GM21786 (cell line): ENCODE measurements at regions not wholly inside any gene's neighbourhood (a gene's known extent, or its start where the extent isn't known, plus 50 kb on each side); places are given as distances from the start of the nearest gene placed in this dataset.
"Not testable (repeated sequence)": the region's sequence is repeated elsewhere in the genome, so short reads cannot be mapped to it uniquely, and the experiment has no call there.

Source experiments
- ATAC-seq: cut with Tn5 transposase; IDR thresholded peaks from one replicate; pipeline ENCODE4 v1.9.1; 2021; ENCODE audit not compliant: unreplicated experiment

DNA sequence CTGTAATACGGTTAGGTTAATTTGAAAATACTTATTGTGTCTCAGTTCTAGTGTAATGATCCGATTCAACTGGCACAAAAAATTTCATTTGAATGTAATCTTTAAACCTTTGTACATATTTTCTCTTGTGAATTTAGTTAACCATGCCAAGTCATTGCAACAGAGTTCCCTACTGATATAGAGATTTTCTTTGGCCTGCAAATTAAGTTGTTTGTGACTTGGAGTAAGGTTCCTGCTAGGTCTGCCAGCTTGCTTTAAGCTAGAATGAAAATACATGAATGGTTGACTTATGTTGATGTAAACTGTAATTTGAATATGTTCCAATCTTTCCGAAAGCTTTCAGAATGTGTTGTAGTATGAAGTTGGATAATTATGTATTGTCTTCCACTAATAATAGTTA lies 1004.1 kb upstream of the EDIL3 start:
- no peak for ATAC-seq

DNA sequence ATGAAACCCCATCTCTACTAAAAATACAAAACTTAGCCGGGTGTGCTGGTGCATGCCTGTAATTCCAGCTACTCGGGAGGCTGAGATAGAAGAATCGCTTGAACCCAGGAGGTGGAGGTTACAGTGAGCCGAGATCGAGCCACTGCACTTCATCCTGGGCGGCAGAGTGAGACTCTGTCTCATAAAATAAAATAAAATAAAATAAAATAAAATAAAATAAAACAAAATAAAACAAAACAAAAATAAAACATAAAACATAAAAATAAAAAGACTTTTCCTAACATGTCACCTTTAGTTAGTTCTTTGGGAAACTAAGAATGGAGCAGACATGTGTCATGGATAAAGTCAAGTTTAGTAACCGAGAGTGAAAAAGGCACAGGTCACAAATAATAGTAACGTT lies 1007.6 kb upstream of the EDIL3 start:
- not testable (repeated sequence) for ATAC-seq

DNA sequence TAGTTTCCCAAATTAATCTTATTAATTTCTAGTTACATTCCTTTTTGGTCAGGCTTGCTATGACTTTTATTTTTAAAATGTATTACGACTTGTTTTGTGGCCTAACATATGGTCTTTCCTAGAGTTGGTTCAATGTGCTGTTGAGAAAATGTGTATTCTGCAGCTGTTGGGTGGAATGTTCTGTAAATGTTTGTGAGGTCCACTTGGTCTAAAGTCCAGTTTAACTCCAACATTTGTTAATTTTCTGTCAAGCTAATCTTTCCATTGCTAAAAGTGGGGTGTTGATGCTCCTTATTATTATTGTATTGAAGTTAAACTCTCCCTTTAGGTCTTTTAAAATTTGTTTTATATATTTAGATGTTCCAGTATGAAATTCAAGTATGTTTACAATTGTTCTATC lies 1010.8 kb upstream of the EDIL3 start:
- ATAC-seq = no peak

DNA sequence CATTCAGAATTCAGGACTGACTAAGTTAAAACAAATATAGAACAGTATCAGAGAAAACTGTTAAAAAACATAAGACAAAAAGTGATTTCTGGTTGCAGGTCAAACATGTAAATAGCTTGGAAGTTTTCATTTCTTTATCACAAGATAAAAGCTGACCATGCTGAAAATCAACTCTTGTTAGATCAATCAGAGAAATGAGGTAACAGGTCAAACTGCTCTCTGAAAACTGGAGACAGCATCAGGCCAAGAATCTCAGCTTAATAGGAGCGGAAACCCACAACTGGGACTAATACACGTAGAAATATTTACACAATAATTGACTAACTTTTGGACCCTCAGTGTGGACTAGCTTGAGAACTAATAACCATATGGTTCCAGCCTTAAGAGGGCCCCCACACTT lies 1012.8 kb upstream of the EDIL3 start:
- no peak for ATAC-seq

DNA sequence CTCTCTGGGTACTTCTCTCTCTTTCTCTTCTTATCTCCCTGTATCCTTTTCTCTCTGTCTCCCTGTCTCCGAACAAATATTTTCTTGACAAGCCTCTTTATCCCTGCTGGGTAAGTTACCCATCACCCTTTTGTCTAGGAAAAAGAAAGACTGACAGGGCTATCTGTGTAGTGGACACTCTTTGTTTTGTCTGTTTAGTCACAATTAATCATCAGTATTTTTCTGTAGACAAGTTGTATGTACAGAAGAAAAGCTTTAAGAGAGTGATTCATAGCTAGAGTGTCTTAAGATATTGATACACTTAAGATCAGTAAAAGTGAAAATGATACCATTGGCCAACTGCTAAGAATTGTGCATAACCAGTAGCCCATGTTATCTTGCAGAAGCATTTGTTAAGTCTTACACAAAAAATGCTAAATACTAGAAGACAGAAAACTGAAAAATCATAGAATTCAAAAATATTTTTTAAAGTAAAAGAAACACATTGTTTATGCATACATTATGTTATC lies 1043.8 kb upstream of the EDIL3 start:
- ATAC-seq = peak; percentile 50

DNA sequence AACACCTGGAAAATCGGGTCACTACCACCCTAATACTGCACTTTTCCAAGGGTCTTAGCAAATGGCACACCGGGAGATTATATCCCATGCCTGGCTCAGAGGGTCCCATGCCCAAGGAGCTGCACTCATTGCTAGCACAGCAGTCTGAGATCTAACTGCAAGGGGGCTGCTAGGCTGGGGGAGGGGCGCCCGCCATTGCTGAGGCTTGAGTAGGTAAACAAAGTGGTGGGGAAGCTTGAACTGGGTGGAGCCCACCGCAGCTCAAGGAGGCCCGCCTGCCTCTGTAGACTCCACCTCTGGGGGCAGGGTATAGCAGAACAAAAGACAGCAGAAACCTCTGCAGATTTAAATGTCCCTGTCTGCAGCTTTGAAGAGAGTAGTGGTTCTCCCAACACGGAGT lies 1047.0 kb upstream of the EDIL3 start:
- ATAC-seq = not testable (repeated sequence)

DNA sequence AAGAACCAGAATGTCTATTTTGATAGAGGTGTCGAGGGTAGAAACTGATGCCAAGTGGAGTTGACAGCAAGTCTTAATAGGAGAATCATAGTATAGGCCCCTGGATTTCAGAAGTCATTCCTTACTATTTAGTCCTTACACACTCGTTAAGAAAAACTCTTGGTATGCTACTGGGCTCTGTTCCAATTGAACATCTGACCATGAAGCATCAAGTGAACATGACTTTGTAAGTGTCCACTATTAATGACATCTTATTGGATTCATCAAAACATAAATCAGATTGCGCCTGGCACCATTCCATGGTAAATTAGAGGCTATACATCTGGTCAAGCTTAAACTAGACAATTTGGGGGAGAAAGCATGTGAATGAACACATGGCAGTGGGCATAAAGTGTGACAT lies 1056.5 kb upstream of the EDIL3 start:
- no peak for ATAC-seq

DNA sequence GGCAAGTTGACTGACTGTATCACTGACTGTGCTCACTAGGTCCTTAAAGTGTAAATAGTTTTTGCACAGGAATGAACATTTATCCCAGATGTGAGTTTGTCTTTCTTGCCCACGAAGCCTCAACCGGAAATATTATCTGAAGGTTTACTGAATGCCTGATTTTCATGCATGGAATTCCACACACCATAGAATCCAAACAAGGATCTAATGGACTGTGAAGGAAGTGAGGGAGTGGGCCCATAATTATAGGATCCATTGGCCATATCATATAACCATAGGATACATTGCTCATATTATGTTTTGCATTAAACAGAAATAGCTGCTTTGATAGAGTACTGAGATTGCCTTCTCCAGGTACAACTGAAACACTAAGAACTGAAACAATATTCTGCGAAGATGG lies 1057.2 kb upstream of the EDIL3 start:
- no peak for ATAC-seq

DNA sequence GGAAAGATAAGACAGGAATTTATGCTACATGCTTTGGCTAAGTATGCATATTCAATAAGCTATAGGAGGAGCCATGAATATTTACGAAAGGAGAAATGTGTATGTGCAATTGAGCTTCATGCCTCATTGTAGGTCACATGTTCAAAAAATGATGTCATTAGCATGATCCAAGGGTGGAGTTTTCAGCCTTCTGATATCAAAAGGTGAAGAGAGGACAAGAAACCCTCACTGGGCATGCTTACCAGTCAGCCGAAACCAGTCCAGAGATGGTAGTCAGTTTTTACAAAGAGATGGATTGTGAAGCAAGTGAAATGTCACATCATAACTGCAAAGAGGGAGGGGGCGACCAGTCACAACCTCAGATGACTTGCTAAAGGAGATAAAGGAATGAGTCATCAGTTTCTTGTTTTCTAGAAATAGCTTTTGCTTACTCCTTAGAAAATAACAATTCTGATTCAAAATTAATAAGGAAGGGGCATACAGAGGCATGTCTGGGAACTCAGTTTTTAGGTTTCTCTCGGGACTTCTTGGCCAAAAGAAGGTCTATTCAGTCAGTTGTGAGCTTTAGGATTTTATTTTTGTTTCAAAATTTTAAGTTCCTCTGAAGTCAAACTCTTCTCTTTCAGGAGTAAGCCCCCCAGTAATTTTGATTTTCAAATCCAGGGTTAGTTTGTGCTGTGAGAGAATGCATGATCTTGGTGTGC lies 1067.8 kb upstream of the EDIL3 start:
- peak; percentile 68 for ATAC-seq

DNA sequence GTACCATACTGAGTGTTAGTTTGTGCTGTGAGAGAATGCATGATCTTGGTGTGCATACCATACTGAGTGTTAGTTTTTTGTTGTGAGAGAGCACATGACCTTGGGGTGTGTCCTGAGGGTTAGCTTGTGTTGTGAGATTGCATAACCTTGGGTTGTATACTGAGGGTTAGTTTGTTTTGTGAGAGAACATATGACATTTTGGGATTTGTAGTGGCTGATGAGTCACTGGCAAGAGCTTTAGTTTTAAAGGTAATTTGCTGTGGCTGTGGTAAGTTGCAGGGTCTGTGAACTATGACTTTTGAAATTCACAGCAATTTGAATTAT lies 1068.3 kb upstream of the EDIL3 start:
- ATAC-seq = peak; percentile 47

DNA sequence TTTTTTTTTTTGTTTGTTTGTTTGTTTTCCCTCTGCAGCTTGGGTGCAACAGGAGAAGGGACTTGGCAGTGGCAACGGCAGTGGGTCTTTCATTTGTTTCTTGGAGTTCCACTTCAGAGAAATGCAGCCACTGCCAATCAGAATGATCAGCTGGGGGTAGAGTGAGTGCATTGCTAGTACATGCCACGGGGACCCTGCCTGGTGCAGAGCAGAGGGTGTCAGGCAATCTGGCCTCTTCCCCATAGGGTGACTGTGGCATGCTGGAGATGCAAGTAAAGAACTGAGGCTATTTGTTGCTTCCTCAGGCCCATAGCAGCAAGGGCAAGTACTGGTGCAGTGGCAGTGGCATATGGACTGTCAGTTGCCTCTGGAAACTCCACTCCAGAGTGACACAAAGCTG lies 1073.6 kb upstream of the EDIL3 start:
- ATAC-seq = no peak

DNA sequence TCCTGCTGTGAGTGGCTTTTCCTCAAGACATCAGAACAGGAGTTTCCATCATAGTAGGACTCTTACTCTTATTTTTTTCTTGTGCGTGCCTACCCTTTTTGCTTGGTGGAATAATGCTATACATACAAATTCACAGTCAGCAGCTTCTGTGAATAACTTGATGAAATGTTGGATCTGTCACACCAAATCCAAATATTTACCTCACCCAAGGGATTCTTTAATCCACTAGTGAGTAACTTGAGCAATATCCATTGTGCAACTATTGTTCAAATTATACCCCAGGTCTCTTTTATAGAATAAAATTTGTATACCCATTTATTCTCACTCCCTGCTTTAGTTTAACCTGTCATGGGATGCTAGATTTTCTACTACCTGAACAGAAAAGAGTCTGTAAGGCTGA lies 1078.3 kb upstream of the EDIL3 start:
- no peak for ATAC-seq

DNA sequence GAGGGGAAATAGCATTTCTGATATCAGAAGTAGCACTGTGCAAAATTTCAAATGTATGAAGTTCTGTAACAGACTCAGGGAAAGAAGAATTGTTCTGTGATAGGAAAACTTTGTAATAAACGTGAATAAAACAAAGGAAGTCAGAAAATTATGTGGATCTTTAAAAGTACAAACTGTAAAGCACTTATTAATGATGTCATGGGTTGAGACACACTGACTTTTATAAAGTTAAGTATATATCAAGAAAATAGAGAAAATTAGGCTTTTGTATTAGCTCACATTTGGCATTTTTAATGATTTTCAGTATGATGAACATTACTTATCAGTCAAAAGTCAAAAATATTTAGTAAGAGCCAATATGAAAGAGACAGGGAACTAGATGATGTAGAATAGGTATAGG lies 1081.7 kb upstream of the EDIL3 start:
- no peak for ATAC-seq

DNA sequence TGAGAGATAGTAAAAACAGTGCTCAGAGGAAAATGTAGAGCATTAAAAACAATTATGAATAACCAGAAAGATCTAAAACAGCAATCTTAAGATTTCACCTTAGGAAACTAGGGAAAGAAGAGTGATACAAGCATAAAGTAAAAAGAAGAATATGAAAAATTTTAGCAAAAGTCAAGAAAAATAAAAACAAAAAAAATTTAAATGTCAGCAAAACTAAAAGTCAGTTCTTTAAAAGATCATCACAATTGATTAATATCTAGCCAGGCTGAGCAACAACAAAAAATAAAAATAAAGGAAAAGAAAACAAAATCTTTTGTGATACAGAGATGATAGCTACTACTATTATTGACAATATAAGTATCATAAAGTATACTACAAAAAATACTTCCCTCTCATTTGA lies 1088.1 kb upstream of the EDIL3 start:
- no peak for ATAC-seq

DNA sequence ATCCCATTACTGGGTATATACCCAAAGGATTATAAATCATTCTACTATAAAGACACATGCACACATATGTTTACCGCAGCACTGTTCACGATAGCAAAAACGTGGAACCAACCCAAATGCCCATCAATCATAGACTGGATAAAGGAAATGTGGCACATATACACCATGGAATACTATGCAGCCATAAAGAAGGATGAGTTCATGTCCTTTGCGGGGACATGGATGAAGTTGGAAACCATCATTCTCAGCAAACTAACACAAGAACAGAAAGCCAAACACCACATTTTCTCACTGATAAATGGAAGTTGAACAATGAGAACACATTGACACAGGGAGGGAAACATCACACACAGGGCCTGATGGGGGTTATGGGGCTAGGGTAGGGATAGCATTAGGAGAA lies 1090.5 kb upstream of the EDIL3 start:
- ATAC-seq = not testable (repeated sequence)

DNA sequence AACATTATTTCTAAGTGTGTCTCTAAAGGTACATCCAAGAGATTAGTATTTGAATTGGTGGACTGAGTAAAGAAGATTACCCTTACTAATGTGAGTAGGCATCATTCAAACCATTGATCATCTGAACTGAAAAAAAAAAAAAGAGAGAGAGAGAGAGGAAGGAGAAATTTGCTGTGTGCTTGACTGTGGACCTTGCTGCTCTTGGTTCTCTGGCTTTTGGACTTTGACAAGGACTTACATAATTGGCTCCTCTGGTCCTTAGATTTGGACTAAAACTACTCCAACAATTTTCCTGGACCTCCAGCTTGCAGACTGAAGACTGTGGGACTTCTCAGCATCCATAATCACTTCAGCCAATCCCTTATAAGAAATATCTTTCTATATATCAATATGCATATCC lies 1091.9 kb upstream of the EDIL3 start:
- no peak for ATAC-seq

DNA sequence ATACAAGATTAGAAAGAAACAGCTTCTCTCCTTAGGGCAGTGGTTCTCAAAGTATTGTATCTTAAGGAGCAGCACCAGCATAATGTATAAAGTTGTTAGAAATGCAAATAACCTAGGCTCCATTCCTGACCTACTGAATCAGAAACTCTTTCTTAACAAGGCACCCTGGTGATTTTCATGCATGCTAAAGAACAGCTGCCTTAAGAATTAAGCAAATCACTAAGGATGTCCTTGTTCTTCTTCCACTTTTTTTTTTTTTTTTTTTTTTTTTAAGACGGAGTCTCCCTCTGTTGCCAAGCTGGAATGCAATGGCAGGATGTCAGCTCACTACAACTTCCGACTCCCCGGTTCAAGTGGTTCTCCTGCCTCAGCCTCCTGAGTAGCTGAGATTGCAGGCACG lies 1095.2 kb upstream of the EDIL3 start:
- no peak for ATAC-seq

DNA sequence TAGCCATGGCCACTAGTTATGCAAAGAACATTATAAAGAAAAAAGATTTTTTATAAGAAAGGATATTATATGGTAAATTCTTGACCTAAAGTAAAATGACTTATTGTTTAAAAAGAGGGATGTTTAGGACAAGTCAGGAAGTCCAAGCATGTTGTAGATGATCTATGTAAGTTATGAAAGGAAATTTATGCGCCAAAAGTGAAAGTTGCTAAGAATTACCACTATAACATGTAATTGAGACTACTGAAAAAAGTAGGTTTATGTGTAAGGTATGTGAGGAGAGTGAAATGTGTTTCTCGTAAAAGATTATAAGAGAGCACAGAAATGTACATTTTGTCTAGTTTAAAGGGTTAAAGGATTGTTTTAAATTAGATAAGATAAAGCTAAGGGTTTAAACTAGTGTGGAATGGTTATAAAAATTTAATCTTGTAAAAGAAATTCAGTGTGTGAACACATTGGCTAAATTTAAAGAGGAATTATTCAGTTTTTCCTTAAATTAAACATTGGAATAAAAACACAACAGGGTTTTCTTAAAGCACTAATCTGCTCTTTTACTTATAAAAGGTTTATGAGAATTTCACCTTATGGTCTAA lies 1100.4 kb upstream of the EDIL3 start:
- no peak for ATAC-seq

DNA sequence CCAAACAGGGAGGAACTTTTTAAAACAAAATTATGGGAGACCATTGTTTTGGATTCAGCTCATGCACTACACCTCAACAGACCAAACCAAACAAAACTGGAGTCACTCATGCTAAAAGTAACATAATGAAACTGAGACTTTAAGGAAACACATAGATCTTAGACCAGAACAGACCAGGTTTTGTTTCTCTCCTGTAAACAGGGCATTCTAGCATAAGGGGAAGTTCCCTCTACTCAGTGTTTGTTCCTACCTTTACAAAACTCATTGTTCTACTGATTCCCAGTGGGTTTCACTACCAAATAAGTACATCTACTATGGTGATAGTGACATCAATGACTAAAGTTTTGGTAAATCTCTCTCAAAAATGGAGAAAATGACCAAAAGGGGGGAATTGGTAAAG lies 1103.6 kb upstream of the EDIL3 start:
- ATAC-seq = peak; percentile 76

DNA sequence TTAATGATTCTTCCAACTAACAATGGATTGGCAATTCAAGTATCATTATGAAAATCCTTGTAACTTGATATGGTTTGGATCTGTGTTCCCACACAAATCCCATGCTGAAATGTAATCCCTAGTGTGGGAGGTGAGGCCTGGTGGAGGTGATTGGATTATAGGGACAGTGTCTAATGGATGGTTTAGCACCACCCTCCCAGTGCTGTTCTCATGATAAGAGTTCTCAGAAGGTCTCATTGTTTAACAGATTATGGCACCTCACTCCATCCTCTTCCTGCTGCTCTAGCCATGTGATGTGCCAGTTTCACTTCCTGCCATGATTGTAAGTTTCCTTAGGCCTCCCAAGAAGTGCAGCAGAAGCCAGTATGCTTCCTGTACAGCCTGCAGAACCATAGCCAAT lies 1116.2 kb upstream of the EDIL3 start:
- no peak for ATAC-seq

DNA sequence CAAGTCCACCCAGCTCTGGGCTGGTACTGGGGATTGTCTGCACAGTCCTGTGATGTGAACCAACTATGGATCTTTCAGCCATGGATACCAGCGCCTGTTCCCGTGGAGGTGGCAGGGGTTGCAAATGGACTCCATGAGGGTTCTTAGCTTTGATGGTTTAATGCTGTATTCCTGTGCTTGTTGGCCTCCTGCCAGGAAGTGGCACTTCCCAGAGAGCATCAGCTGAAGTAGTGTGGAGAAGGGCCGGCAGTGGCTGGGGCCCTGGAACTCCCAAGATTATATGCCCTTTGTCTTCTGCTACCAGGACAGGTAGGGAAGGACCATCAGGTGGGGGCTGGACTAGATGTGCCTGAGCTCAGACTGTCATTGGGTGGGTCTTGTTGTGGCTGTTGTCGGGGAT lies 1104.8 kb upstream of the COX7C start:
- no peak for ATAC-seq

DNA sequence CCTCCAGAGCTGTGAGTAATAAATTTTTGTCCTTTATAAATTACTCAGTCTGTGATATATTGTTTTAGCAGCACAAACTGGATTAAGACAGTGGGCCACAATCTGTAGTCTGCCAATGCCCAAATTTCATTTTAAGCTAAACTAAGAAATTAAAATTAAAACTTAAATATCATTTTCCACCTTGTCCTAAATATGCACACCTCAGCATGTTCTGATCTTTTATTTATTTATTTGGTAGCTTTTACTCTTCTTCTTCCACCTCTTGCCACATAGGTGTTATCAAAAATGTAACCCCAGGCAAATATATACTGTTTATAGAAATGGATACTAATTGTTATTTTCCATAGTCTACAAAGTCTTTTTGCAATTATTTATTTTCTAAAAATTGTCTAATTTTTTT lies 1102.2 kb upstream of the COX7C start:
- no peak for ATAC-seq

DNA sequence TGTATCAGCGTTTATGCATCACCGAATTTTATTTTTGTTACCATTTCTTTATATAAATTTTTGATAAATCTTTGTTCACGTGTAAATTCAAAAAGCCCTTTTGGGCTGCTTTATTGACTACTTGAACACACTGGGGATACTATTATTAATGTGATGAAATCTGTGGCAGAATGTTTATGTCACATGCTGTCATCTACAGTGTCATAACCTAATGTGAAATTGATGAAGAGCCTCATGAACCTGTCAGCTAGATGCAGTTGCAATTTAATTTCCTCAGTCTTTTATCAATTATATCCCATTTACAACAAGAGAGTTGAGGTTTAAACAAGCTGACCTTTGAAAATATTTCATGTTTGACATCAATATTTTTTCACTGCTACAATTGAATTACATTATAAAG lies 1100.4 kb upstream of the COX7C start:
- ATAC-seq = no peak
